ENCODE measurements at regions not wholly inside any gene's neighbourhood (a gene's known extent, or its start where the extent isn't known, plus 50 kb on each side); places are given as distances from the start of the nearest gene placed in this dataset.

DNA sequence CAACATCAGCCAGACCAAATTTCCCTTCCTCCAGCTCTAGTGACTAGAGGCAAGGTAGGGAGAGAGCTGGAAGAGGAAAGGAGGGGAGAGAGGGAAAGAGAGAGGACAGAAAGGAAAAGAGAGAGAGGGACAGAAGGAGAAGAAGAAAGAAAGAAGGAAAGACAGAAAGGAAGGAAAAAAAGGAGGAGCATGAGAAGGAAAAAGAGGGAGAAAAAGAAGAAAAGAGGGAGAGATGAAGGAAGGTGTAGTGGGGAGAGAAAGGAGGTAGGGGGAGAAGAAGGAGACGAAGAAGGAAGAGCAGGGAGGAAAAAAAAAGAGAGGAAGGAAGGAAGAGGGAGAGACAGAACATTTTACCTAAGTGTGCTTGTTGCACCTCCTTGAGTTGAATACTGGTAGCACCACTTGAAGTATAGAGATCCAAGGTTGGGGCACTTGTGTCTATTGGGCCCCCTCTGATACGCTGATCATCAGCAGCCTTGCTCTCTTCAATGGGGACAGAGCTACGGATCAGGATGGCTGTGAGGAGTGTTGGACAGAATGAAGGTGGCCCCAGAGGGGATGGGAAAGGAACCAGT is 232.5 kb downstream of the SUDS3 start:
- DNase-seq (ENCODE audit: low read depth): no peak

DNA sequence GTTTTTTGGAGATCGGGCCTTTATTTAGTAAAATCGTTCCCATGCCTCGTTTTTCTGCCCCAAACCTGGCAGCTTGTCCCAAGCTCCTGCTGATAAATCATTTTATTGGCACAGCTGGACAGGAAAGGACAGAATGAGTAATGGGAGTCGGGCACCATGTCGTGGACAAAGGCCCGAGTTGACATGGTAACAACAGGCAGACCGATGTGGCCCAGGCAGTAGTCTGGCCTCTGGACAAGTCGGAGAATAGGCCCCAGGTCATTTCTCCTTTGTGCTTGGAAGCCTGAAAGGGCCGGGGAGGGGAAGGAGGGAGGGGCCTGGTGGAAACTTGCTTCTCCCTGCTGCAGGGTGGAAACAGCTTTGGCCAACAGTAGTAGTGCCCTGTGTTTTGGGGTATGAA is 234.9 kb downstream of the SUDS3 start:
- no peak for DNase-seq (ENCODE audit: low read depth)

DNA sequence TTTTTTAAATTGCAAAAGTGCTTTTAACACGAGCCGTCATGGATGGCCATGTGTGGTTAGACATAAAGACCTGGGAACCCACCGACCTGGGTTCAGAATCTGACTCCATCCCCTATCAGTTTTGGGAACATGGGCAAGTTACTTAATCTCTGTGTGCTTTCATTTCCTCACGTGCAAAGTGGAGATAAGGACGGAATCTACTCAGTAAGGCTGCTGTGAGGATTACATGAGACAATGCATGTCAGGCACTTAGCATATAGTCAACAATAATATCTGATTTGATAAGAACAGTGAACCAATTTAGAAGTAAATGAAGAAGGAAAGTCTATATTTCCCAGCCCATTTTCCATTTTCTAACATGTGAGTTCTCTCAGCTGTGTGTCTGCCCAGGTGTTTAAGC is 235.4 kb downstream of the SUDS3 start:
- no peak for DNase-seq (ENCODE audit: low read depth)

DNA sequence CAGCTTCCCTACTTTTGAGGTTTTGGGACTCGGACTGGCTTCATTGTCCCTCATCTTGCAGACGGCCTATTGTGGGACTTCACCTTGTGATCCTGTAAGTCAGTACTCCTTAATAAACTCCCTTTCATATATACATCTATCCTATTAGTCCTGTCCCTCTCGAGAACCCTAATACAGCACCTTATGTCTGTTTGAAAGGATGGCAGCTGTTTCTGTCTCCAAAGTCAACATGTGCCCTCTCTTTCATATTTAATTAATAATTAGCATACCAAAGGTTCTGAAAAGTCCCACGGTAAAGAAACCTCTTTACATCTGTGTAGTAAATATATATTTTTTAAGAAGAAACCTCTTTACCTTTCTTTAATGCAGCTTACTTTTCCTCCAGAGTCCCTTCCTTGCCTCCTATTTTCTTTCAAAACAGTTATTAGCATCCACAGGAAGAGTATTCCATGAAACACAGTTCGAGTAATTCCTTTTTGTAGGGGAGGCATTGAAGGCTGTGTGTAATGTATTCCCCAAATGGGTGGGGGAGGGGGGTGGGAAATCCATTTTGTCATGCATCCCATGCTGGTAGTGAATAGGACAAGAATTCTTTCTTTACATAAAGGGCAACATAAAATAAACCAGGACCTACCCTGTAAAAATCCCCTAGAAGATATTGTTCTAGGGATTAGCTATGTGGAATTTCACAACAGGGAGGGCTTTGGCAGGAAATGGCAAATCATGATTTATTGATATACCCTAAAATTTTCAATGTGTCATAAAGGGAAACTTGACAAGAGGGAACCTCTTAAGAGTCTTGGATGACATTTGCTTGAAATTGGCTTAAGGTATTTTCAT is 241.5 kb downstream of the SUDS3 start:
- DNase-seq (ENCODE audit: low read depth): no peak

DNA sequence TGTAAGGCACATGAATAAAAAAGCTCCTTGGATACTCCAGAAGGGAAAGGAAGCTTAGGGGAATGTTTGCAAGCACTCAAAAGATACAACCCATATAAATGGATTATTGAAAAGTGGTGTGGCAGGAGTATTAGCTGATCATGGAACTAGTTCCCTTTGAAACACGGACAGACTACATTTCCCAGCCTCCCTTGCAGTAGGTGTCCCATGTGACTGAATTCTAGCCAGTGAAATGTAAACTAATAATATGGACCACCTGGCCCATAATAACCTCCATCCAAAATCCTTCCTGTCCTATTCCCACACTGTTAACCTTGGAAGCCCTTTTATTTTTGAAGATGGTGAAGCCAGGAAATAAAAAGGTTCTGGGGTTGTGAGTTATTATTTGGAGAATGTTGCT is 242.3 kb downstream of the SUDS3 start:
- no peak for DNase-seq (ENCODE audit: low read depth)

DNA sequence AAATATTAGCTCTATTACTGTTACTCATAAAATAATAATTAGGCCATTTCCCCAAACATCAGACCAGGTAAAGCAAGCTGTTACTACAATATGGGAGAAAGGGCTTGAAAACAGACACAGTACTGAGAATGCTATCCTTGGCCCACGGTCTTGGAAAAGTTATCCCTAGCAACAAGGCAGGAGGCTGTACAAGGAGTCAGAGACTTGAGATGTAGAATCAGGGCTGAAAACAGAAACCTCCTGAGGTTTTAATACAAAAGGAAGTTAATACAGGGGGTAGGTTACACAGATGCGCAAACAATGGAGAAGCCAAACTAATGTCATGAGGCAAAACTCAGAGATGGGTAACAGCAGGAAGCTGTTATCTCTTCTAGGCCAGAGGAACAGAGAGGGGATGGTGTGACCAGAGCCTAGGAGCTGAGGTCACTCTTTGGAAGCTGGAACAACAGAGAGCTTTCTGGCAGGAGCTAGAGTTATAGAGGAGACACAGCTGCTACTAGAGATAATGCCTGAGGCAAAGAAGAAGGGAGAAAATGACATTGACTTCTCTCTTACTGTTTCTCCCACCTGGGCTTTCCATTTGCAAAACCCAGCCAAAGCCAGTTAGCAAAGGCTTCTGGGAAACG is 248.8 kb downstream of the SUDS3 start:
- no peak for DNase-seq (ENCODE audit: low read depth)

DNA sequence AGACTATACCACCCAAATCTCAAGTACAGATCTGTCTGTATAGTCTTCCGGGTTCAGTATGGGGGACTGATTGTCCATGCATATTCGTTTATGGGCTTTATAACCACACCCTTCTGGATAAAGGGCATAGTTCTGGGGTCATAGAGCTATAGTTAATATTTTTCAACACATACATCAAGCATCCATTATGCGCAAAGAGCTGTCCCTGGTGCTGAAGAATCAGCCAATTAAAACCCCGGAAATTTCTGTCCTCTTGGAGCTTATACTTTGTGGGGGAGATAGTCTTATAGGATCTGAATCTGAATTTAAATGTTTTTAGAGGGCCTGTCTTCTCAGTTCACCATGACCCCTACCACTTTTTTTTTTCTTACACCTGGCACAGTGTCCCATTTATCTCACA is 256.7 kb downstream of the SUDS3 start:
- DNase-seq (ENCODE audit: low read depth): no peak

DNA sequence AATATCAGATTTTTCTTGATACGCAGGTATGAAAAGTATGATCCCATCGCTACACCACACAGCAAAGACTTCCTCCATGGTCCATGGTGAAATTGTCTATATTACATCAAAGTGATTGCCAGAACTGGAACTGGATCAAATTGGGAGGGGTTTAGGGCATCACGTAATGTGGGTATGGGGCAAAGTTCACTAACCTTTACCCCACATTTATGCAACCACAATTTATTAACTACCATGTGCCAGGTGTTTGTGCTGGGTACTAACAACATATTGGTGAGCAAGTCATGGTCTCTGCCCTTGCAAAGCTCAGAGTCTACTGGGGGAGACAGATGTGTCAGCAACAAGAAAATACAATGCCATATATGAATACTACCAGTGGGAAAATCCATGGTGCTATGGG is 258.9 kb downstream of the SUDS3 start:
- DNase-seq (ENCODE audit: low read depth): no peak

DNA sequence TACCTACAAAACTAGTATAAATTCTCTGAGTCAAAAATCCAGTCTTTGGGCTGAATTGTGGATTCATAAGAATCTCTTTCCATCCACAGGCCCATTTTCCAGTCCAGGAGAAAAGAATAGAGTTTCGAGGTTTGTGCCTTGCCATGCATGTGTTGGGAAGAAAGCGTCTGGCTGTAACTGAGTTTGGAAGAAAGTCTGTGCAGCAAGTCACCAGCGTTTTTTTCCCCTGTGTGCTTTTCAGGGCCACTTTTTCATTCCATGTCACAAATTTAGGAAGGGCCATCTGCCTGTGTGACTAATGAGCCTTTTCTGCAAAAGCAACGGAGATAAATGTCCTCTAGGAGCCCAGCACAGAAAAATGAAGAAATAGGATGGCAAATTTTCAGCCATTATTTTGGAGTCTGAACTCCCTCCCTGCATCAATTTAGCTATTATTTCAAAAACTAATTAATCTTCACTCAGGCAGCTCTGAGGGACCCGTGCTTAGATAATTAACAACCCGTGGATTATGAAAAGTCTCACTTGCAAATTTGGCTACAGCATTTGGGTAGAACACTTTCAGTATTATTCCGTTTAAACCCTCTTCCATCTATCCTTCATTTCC is 261.5 kb downstream of the SUDS3 start:
- no peak for DNase-seq (ENCODE audit: low read depth)

DNA sequence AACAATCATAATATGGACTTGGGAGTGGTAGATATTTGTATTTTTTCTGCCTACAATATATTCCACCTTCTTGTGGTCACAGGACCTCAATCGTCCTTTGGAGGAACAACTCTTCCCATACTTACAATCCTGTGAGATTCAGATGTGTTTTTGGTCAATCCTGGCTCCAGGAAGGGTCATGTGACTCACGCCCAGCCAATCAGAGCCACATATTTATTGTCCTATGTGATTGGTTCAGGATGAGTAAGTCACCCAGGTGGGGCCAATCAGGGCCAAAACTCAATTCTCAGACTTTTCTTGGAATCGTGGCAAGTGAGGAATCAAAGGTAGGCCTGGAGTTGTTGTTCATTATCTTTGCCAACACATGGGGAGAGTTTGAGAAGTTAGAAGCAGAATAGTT is 264.9 kb downstream of the SUDS3 start:
- no peak for DNase-seq (ENCODE audit: low read depth)

DNA sequence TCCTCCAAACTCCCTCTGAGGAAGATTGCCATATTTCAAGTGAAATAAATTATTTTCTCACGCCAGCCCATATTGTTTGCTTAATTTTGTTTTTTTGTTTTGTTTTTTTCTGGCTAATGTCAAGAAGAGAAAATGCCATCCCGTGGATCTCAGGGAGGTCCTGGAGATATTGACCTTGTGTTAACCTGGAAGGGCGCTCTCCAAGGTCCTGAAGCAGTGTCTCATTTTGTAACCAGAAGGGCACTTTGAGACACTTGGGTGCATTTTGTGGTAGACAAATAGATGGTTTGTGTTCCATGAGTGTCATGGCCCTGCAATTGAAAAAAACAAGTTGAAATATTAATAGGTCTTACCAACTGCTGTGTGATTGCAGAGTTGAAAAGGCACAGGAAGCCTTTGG is 268.9 kb downstream of the SUDS3 start:
- peak; percentile 14 for DNase-seq (ENCODE audit: low read depth)

DNA sequence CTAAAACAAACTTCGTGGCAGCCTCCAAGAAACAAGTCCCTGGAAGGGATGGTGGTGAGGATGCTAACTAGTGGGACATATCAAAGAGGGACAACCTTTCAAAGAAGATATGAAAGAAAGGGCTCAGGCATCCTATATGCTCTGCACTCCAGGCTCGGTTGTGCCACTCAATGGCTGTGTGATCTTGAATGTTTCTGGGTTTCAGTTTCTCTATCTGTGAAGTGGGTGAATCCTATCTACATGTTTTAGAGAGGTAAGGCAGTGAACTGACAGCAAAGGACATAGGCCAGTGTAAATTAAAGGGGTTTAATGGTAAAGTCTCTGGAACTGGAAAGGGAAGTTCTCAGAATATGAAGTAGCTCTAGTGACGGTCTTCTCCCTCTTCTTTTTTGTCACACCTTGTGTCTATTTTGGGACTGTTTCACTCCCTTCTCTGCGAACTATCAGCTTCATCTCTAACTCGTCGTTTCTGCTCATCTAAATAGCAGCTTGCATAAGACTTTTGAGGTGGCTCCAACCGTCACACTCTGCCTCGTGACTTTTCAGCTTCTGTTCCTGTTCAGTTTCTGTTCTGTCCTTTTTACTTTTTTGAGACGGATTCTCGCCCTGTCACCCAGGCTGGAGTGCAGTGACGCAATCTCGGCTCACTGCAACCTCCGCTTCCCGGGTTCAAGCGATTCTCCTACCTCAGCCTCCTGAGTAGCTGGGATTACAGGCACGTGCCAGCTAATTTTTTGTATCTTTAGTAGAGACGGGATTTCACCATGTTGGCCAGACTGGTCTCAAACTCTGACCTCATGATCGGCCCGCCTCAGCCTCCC is 273.6 kb downstream of the SUDS3 start:
- no peak for DNase-seq (ENCODE audit: low read depth)

DNA sequence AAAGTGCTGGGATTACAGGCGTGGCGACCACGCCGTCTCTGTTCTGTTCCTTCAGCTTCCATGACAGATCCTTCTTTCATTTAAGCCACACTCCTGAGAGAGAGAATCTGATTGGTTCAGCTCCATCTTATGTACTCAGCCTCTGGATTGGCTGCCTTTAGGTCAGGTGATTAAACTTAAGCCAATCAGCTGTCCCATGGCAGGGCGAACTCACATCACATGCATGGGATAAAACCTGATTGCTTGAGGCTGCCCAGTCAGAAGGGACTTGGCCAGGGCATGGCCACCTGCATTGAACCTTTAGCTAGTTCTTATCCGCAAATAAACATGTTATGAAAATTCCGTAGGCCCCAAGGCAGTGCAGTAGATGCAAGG is 274.2 kb downstream of the SUDS3 start:
- DNase-seq (ENCODE audit: low read depth): no peak

DNA sequence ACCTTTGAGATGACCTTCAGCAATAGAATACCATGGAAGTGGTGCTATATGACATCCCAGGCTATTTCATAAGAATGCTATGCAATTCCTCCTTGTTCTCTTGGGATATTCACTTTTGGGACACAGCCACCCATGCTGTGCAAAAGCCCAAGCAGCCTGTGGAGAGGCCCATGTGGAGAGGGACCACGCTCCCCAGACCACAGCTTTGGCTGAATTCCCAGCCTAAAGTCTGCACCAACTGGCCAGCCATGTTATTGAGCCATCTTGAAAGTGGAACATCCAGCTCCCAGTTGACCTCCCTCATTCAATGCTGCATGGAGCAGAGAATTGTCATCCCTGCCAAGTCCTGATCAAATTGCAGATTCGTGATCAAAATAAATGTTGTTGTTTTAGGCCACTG is 275.1 kb downstream of the SUDS3 start:
- DNase-seq (ENCODE audit: low read depth): no peak

DNA sequence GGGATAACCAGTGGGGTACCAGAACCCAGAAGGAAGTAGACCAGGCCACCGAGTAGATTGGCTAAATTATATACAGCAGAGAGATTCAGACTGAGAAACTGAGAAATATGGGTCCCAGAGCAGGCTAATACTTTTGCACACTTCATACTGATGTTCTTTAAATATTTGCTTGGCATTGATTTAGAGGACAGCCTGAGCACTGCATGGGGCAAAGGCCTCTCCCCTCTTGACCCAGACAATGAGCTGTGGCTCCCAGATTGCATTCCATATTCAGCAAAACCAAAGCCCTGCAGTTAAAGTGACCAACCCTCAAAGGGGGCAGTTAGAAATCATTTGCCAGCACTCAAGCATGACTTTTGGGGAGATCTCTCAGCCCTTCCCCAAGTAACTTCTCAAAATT is 279.2 kb downstream of the SUDS3 start:
- DNase-seq (ENCODE audit: low read depth): no peak

DNA sequence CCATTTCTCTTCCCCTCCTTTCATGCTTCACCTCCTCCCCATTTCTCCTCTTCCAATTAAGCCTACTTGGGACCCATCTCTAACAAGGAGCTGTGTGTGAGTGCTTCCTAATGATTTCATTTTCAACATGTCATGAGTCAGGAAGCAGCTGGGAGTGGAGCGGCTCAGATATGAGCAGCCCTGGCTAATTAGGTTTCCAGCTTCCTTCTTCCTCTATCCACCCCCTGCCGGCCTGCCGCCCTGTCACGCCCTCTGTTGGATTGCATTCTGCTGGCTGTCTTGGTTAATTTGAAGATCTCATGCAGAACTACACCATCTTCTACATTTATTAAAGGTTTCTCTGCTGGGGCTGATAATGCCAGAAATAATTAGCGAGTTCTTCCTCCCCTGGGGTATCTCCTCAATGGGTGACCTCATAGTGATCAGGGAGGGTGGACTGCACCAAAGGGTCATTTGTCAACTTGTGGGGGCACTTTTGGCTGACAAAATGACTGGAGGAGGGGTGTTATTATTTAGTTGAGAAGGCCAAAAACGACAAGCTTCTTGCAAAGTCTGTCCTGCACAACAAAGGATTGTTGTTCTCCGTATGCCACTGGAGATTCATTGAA is 300.9 kb upstream of the SRRM4 start:
- no peak for DNase-seq (ENCODE audit: low read depth)

DNA sequence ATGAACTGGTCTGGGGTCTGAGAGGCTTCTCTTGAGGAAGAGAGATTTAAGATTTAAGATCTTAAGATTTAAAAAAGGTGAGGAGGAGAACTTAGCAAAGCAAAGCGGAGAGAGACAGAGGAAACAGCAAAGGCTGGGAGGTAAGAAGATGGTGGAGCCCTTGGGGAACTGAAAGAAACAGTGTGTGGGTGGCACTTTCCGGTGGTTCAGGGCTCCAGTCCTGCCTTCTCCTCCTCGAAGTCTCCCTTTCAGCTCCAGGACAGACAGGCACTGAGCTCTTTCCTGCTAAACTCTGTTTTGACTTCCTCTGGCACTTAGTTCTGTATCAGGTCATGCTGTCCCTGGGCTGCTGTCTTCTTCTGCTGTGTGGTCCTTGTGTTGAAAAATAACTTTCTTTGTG is 298.7 kb upstream of the SRRM4 start:
- no peak for DNase-seq (ENCODE audit: low read depth)

DNA sequence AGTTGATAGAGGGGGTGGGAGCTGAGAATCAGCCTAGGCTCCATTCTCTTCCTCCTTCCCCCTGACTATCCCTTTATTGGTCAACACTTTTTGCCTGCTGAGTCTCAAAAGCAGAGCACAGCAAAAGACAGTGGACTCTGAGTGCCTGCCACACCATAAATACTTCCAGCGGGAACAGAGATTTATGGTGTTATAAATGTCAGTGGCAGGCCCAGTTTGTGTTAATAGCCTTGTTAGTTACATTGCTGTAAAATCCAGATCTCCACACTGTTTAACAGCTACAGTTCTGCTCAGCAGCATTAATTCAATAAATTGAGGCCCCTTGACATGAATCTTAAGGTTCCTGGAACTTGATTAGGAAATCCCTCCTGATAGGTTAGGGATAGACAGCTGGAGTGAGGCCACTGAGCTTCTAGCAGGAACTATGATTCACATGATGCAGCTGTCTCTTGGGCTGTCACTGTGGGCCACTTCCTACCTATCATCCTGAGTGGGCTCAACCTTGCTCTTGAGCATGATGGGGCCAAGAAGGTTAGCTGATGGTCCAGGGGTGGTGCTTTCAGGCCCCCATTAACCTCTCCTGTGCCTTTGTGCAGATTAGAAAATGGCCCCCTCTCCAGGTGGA is 295.2 kb upstream of the SRRM4 start:
- DNase-seq (ENCODE audit: low read depth): no peak

DNA sequence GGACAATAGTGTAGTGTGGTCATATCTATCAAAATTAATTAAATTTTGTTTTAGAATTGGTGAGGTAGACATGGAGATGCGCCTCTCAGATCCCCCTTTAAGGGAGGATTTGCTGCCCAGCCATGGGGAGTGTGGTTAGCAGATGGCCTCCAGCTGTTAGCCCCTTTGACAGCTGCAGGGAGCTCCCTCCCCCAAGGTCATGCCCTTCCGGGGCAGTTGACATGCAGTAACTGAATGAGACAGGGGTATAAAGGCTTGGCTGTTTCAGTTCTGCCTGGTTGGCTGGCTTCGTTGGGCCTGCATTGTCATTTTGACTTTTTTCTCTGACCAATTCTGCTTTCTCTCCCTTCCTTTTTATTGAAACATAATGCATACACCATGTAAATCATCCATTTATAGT is 291.5 kb upstream of the SRRM4 start:
- no peak for DNase-seq (ENCODE audit: low read depth)

DNA sequence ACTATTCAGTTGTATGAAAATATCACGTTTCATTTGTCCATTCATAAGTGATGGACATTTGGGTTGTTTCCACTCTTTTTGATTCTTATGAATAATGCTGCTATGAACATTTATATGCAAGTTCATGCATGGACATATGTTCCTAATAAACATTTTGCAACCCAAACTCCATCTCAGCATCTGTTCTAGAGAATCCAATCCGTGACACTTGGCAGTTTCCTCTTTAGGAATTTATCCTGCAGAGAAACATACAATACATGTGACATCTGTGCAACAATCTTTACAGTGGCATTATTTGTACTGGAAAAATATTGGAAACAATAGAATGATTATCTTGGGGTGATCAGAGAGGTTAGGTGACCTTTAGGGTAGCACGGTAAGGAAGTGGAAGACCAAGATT is 290.8 kb upstream of the SRRM4 start:
- no peak for DNase-seq (ENCODE audit: low read depth)

DNA sequence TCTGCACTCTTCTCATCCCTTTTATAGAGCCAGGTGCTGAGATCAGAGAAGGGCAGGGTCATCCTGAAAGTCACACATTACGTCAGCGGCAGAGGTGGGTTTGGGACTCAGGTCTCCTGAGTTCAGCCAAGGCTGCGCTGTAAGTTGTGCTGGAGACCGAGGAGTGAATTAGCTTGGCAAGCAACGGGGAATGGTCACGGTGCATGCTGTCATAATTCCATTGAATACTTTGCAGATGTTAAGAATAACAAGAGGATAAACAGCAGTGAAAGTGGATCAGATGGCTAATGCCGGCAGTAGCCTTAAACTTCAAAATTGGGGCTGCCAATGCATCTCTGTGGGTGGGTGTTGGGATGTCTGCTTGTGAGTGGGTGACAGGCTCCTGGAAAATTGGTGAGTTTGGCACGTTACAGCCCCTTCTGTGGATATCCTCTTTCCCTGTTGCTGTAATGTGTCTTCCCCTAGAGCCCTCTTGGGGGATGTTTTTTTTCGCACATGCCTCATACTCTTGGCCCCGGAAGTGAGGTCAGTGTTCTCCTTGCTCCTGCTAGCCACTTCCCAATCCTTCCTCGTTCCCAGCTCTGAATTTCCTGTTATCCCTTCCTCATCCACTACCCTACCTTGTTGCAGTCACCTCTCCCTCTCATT is 287.1 kb upstream of the SRRM4 start:
- no peak for DNase-seq (ENCODE audit: low read depth)

Measured in ELR (cell line).